HEK293 (cell line): ENCODE measurements at regions not wholly inside any gene's neighbourhood (a gene's known extent, or its start where the extent isn't known, plus 50 kb on each side); places are given as distances from the start of the nearest gene placed in this dataset.

Source experiments
- CTCF ChIA-PET: fragments of 350-600 bp; formaldehyde crosslinking; extraction: SDS; loops from one replicate; lab custom pipeline; 2021; ENCODE audit warnings: antibody characterized with exemption; lab: Yijun Ruan, JAX
- POLR2A ChIA-PET: fragments of 300-600 bp; formaldehyde crosslinking; extraction: SDS; loops from one replicate; lab custom pipeline; 2020; ENCODE audit warnings: antibody characterized with exemption, inconsistent platforms; lab: Yijun Ruan, JAX
- H3K27ac ChIP-seq: fragments of 200-500 bp; sonication (Bioruptor generic); 2 replicates; pipeline ENCODE4 v1.5.1; 2014; ENCODE audit warnings: low read depth, low read length, control low read depth, inconsistent platforms; ENCODE audit errors: extremely low read depth
- H3K36me3 ChIP-seq, 2 experiments: fragments of 200-500 bp in 1 of 2; sonication (Bioruptor generic) in 1 of 2; 1 replicate in 1 of 2; 2 replicates in 1 of 2; pipeline ENCODE4 v1.5.1; 2014 to 2017; ENCODE audit warnings: inconsistent platforms in 2 of 2, low read length in 2 of 2; ENCODE audit not compliant: control insufficient read depth in 2 of 2, insufficient read depth in 1 of 2
- H3K4me1 ChIP-seq: fragments of 200-500 bp; sonication (Bioruptor generic); 2 replicates; pipeline ENCODE4 v1.5.1; 2014; ENCODE audit warnings: mild to moderate bottlenecking, low read length, inconsistent platforms; ENCODE audit not compliant: control insufficient read depth, insufficient read depth
- H3K4me3 ChIP-seq: 2 replicates; pipeline ENCODE4 v1.5.1; 2011; ENCODE audit warnings: low read depth, mild to moderate bottlenecking, control low read depth, low read length, moderate library complexity
- H3K9me3 ChIP-seq: fragments of 200-500 bp; sonication (Bioruptor generic); 2 replicates; pipeline ENCODE4 v1.5.1; 2014; ENCODE audit warnings: low read depth, low read length, inconsistent platforms; ENCODE audit not compliant: control insufficient read depth, insufficient read depth
- TCF7L2 ChIP-seq: IDR thresholded peaks from 2 replicates; pipeline ENCODE4 v1.6.1; 2011; ENCODE audit warnings: low read depth, mild to moderate bottlenecking, inconsistent platforms, low read length, moderate library complexity, borderline replicate concordance
- ZFP41 ChIP-seq: fragments of 450-650 bp; formaldehyde crosslinking; IDR thresholded peaks from 2 replicates; pipeline ENCODE4 v1.5.1; 2016; ENCODE audit warnings: missing biosample characterization, missing genetic modification characterization, borderline replicate concordance
- ZNF114 ChIP-seq: fragments of 450-650 bp; formaldehyde crosslinking; IDR thresholded peaks from 2 replicates; pipeline ENCODE4 v1.5.0; 2017; ENCODE audit warnings: missing biosample characterization, missing genetic modification characterization
- ZNF23 ChIP-seq: fragments of 450-650 bp; formaldehyde crosslinking; IDR thresholded peaks from 2 replicates; pipeline ENCODE4 v1.5.1; 2016; ENCODE audit warnings: missing biosample characterization, missing genetic modification characterization, borderline replicate concordance
- ZNF248 ChIP-seq: fragments of 450-650 bp; formaldehyde crosslinking; IDR thresholded peaks from 2 replicates; pipeline ENCODE4 v1.5.1; 2017; ENCODE audit warnings: missing biosample characterization, missing genetic modification characterization
- ZNF274 ChIP-seq, 2 experiments: fragments of 200-500 bp in 1 of 2; fragments of 450-650 bp in 1 of 2; sonication (Bioruptor generic) in 1 of 2; formaldehyde crosslinking in 1 of 2; IDR thresholded peaks; 2 replicates each; pipeline versions ENCODE4 v1.5.1 to v1.6.1; 2014 to 2016; ENCODE audit warnings: borderline replicate concordance in 1 of 2, inconsistent platforms in 1 of 2, low read length in 1 of 2, missing biosample characterization in 1 of 2, missing genetic modification characterization in 1 of 2
- ZNF558 ChIP-seq: fragments of 450-650 bp; formaldehyde crosslinking; IDR thresholded peaks from 2 replicates; pipeline ENCODE4 v1.5.1; 2016; ENCODE audit warnings: missing biosample characterization, missing genetic modification characterization
- ZSCAN23 ChIP-seq: fragments of 450-650 bp; formaldehyde crosslinking; IDR thresholded peaks from 2 replicates; pipeline ENCODE4 v1.5.1; 2016; ENCODE audit warnings: missing biosample characterization, missing genetic modification characterization

DNA sequence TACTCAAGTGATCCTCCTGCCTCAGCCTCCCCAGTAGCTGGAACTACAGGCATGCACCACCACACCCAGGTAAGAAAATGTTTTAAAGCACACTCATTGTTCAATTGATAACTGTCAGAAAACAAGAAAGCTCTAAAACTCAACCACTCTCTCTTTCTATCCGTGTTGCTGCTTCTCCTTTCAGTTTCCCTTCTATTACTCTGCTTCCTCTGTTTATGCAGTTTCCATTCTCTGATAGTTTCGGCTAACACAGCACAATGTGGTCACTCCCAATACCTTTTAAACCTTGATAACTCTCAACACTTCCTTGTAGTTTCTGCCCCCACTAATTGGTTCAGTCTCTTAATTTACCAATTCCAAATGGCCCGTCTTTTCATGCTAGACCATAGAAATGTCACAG, 59.2 kb upstream of the NR4A3 start:
- ChIA-PET POLR2A (no interaction called here), CTCF (no interaction called here)
- Histone ChIP-seq H3K4me3 (no peak overlapping the region), H3K36me3 (no peaks in the 10 kb centered on the region), H3K4me1 (no peaks in the 10 kb centered on the region), H3K27ac (no peak overlapping the region), H3K9me3 (no peaks in the 10 kb centered on the region)
- TF ChIP-seq TCF7L2: no peak
- no peak for TF ChIP-seq ZNF114 (tag by site-specific recombination)
- TF ChIP-seq ZSCAN23 (tag by site-specific recombination): no peak
- no peak for TF ChIP-seq ZNF248 (tag by site-specific recombination)
- no peak for TF ChIP-seq ZNF23 (tag by site-specific recombination)
- no peak for TF ChIP-seq ZNF274 (IDR thresholded peaks at IDR 0.05; ENCODE audit: low read length)
- no peak for TF ChIP-seq ZNF274 (tag by site-specific recombination; IDR thresholded peaks at IDR 0.05; ENCODE audit: borderline replicate concordance)
- no peak for TF ChIP-seq ZNF558
- TF ChIP-seq ZFP41: no peak
